Panc1 (cell line): ENCODE measurements at regions not wholly inside any gene's neighbourhood (a gene's known extent, or its start where the extent isn't known, plus 50 kb on each side); places are given as distances from the start of the nearest gene placed in this dataset.

Experiments
- ATAC-seq: fragments of 200-7000 bp; cut with Tn5 transposase; 2 replicates; pipeline ENCODE4 v1.9.1; 2020; ENCODE audit warnings: mild to moderate bottlenecking, moderate library complexity
- BruUV-seq: library from RNA; stranded (reverse); fragments of 400-500 nt; replicated peaks from 2 replicates; lab custom pipeline; 2021; lab: Mats Ljungman, UMichigan
- CTCF ChIA-PET: fragments of 300-600 bp; sonication (Branson Sonifier 250); formaldehyde crosslinking; loops from one replicate; lab custom pipeline; 2022; ENCODE audit warnings: antibody characterized with exemption; lab: Charles Lee
- POLR2A ChIA-PET: fragments of 300-600 bp; sonication (Branson Sonifier 250); formaldehyde crosslinking; loops from one replicate; lab custom pipeline; 2022; ENCODE audit warnings: antibody characterized with exemption; lab: Charles Lee
- DNase-seq: peaks from one replicate; pipeline ENCODE4 v3.0.0-alpha.2; 2010; ENCODE audit warnings: low read depth, low spot score
- H3K27ac ChIP-seq: 2 replicates; pipeline ENCODE4 v1.5.1; 2011; ENCODE audit warnings: mild to moderate bottlenecking, low read length, inconsistent platforms
- H3K27me3 ChIP-seq: fragments of 200-500 bp; sonication (Bioruptor generic); 2 replicates; pipeline ENCODE4 v1.6.0; 2014; ENCODE audit warnings: low read length, inconsistent platforms; ENCODE audit not compliant: control insufficient read depth, insufficient read depth
- H3K36me3 ChIP-seq: fragments of 200-500 bp; sonication (Bioruptor generic); 2 replicates; pipeline ENCODE4 v1.5.1; 2014; ENCODE audit warnings: inconsistent platforms, mild to moderate bottlenecking, low read length, moderate library complexity; ENCODE audit not compliant: control insufficient read depth, insufficient read depth
- H3K4me1 ChIP-seq: 2 replicates; pipeline ENCODE4 v1.5.1; 2011; ENCODE audit warnings: inconsistent platforms, mild to moderate bottlenecking, low read length, moderate library complexity; ENCODE audit not compliant: control insufficient read depth, insufficient read depth
- H3K4me3 ChIP-seq, 2 experiments: 2 replicates each; pipeline ENCODE4 v1.5.1; 2011 to 2012; ENCODE audit warnings: low read depth in 2 of 2, low read length in 2 of 2, mild to moderate bottlenecking in 2 of 2, inconsistent platforms in 1 of 2, moderate library complexity in 1 of 2
- H3K9me3 ChIP-seq: fragments of 200-500 bp; sonication (Bioruptor generic); 2 replicates; pipeline ENCODE4 v1.5.1; 2014; ENCODE audit warnings: low read depth, mild to moderate bottlenecking, inconsistent platforms, low read length, moderate library complexity; ENCODE audit not compliant: control insufficient read depth, insufficient read depth
- POLR2AphosphoS5 ChIP-seq: IDR thresholded peaks from 2 replicates; pipeline ENCODE4 v1.6.1; 2012; ENCODE audit warnings: mild to moderate bottlenecking, low read depth, low read length, moderate library complexity
- REST ChIP-seq, 2 experiments: IDR thresholded peaks; 2 replicates each; pipeline ENCODE4 v1.6.1; 2011 to 2012; ENCODE audit warnings: low read depth in 2 of 2, control low read depth in 1 of 2, low read length in 1 of 2, mild to moderate bottlenecking in 1 of 2, moderate library complexity in 1 of 2; ENCODE audit not compliant: insufficient read depth in 1 of 2
- SIN3A ChIP-seq: IDR thresholded peaks from 2 replicates; pipeline ENCODE4 v1.6.1; 2012; ENCODE audit warnings: low read depth, mild to moderate bottlenecking, low read length, moderate library complexity, borderline replicate concordance; ENCODE audit not compliant: insufficient read depth
- TCF7L2 ChIP-seq: IDR thresholded peaks from 2 replicates; pipeline ENCODE4 v1.6.1; 2011; ENCODE audit warnings: mild to moderate bottlenecking, low read depth, low read length, inconsistent platforms
- in situ Hi-C: cut with HindIII; loops from 2 replicates; pipeline ENCODE4 v1.10.0; 2016; ENCODE audit warnings: low sequenced_read_pairs, low pct_unique_long_range_greater_than_20kb
- intact Hi-C: fragments of 100-400 bp; cut with micrococcal nuclease; formaldehyde crosslinking; loops from one replicate; pipeline ENCODE4 v1.10.0; 2022; ENCODE audit not compliant: unreplicated experiment
- TF ChIP-seq, protein P1 (sequence below): fragments of 450-650 bp; IDR thresholded peaks from 2 replicates; pipeline ENCODE4 v1.5.1; 2017; ENCODE audit warnings: mild to moderate bottlenecking

DNA sequence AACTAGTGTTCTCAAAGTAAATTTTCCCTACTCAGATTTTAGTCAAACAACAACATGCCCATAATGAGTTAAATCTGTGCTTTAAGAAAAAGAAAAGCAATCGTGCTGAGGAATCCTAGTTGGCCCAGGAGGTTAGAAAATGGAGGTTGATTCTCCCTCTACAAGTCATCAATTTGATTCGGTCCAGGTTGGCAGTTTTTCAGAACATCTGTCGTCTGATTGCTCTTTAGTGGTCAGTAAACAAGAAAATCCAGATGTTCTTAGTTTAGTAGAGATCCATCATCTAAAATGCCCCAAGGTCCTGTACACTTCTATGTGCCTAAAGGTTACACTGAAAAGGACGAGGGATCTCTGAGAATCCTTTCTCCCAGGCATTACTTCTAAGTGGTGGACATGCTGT lies 659.2 kb downstream of the MTRR start:
- no peak overlapping the region for H3K4me3 ChIP-seq
- in situ Hi-C loops (no loop called here), intact Hi-C loops (no loop called here)
- no peaks in the 10 kb centered on the region for H3K9me3 ChIP-seq
- ATAC-seq (no peak), DNase-seq (no peak)
- ChIA-PET CTCF (no interaction called here), POLR2A (no interaction called here)
- no peaks in the 10 kb centered on the region for H3K36me3 ChIP-seq
- no peaks in the 10 kb centered on the region for H3K4me1 ChIP-seq
- H3K27ac ChIP-seq: no peak overlapping the region
- H3K27me3 ChIP-seq: no peaks in the 10 kb centered on the region; the same call in 1 of the 2 replicates
- no TSS peak for BruUV-seq
- TF ChIP-seq SIN3A (no peak), POLR2AphosphoS5 (no peak), REST (IDR thresholded peaks at IDR 0.05; ENCODE audit: insufficient read depth in 1 of 2, low read depth in 2 of 2, low read length in 1 of 2) (no peak), TCF7L2 (no peak)
- TF ChIP-seq, protein P1, sequence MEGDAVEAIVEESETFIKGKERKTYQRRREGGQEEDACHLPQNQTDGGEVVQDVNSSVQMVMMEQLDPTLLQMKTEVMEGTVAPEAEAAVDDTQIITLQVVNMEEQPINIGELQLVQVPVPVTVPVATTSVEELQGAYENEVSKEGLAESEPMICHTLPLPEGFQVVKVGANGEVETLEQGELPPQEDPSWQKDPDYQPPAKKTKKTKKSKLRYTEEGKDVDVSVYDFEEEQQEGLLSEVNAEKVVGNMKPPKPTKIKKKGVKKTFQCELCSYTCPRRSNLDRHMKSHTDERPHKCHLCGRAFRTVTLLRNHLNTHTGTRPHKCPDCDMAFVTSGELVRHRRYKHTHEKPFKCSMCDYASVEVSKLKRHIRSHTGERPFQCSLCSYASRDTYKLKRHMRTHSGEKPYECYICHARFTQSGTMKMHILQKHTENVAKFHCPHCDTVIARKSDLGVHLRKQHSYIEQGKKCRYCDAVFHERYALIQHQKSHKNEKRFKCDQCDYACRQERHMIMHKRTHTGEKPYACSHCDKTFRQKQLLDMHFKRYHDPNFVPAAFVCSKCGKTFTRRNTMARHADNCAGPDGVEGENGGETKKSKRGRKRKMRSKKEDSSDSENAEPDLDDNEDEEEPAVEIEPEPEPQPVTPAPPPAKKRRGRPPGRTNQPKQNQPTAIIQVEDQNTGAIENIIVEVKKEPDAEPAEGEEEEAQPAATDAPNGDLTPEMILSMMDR: no peak

- no peak overlapping the region for H3K4me3 ChIP-seq
- no peaks in the 10 kb centered on the region for H3K27me3 ChIP-seq
- no peaks in the 10 kb centered on the region for H3K9me3 ChIP-seq
- intact Hi-C loops: no loop called here
- no peak for DNase-seq
- no peak overlapping the region for H3K27ac ChIP-seq
- H3K4me1 ChIP-seq: no peaks in the 10 kb centered on the region
- POLR2A ChIA-PET: no interaction called here
- ATAC-seq: no peak
- in situ Hi-C loops: no loop called here
- no peaks in the 10 kb centered on the region for H3K36me3 ChIP-seq
- no TSS peak for BruUV-seq
- CTCF ChIA-PET: no interaction called here
- no peak for TF ChIP-seq POLR2AphosphoS5
- TF ChIP-seq TCF7L2: no peak
- no peak for TF ChIP-seq REST (IDR thresholded peaks at IDR 0.05; ENCODE audit: insufficient read depth in 1 of 2, low read depth in 2 of 2, low read length in 1 of 2)
Observed at GRCh38 chr5:8538821-8539220, 669.9 kb downstream of the MTRR start.
